ENCODE measurements at regions not wholly inside any gene's neighbourhood (a gene's known extent, or its start where the extent isn't known, plus 50 kb on each side); places are given as distances from the start of the nearest gene placed in this dataset.

GRCh38 chr20:22232473-22232872, 351.9 kb downstream of the FOXA2 start:
- Histone ChIP-seq H3K36me3 (ENCODE audit: control insufficient read depth in 1 of 2, insufficient read depth in 2 of 2, low read length in 2 of 2) (no peaks in the 10 kb centered on the region), H3K4me3 (ENCODE audit: low read depth in 1 of 2, low read length in 2 of 2) (no peak overlapping the region), H3K9me3 (ENCODE audit: control insufficient read depth in 1 of 2, low read length in 2 of 2) (no peaks in the 10 kb centered on the region), H3K4me1 (ENCODE audit: control insufficient read depth in 1 of 2, insufficient read depth in 2 of 2, low read length in 2 of 2) (no peaks in the 10 kb centered on the region), H3K27ac (ENCODE audit: low read length) (no peak overlapping the region), H3K27me3 (ENCODE audit: low read depth, low read length) (no peaks in the 10 kb centered on the region)

DNA sequence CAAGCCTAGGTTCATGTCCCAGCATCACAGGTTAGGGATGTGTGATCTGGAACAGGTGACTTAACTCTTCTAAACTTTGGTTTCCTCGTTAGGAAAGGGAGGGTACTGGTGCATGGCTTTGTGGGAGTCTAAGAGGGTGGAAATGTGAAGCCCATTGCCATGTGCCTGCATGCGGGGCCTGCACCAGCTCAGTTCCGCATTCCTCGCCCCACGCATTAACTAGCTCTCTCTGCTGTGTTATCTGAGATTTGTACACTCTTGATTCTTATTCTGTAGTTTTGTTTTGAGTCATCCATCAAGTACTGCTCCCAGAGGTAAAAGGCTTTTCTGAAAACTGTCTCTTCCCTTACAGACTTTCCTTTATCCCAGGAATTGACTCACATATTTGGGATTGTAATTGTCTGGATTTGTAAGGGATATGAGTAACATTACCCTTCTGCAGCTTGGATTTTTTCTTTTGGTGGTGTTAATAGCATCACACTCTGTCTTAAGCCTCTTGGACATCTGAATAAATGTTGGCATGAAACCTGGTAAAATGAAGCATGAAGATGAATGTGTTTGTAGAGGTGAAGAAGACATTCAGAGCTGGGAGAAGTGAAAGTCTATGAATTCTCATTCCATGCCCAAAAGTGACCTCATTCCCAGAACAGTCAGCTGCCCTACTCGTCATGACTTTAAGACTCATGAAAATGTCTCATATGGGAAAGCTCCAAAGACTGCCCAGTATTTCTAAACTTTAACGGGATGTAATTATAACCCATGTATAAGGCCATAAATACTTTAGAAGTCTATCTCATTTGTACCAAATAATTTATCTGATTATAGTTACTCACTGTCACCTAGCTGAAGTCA, 357.3 kb downstream of the FOXA2 start:
- Histone ChIP-seq H3K27me3 (ENCODE audit: low read depth, low read length) (no peaks in the 10 kb centered on the region), H3K36me3 (ENCODE audit: control insufficient read depth in 1 of 2, insufficient read depth in 2 of 2, low read length in 2 of 2) (no peaks in the 10 kb centered on the region), H3K9me3 (ENCODE audit: control insufficient read depth in 1 of 2, low read length in 2 of 2) (no peaks in the 10 kb centered on the region), H3K27ac (ENCODE audit: low read length) (no peak overlapping the region), H3K4me3 (ENCODE audit: low read depth in 1 of 2, low read length in 2 of 2) (no peak overlapping the region), H3K4me1 (ENCODE audit: control insufficient read depth in 1 of 2, insufficient read depth in 2 of 2, low read length in 2 of 2) (no peaks in the 10 kb centered on the region)

GRCh38 chr20:22223236-22223635, 361.1 kb downstream of the FOXA2 start:
- Histone ChIP-seq H3K4me3 (ENCODE audit: low read depth in 1 of 2, low read length in 2 of 2) (no peak overlapping the region), H3K4me1 (ENCODE audit: control insufficient read depth in 1 of 2, insufficient read depth in 2 of 2, low read length in 2 of 2) (no peaks in the 10 kb centered on the region), H3K36me3 (ENCODE audit: control insufficient read depth in 1 of 2, insufficient read depth in 2 of 2, low read length in 2 of 2) (no peaks in the 10 kb centered on the region), H3K27ac (ENCODE audit: low read length) (no peak overlapping the region), H3K9me3 (ENCODE audit: control insufficient read depth in 1 of 2, low read length in 2 of 2) (no peaks in the 10 kb centered on the region), H3K27me3 (ENCODE audit: low read depth, low read length) (no peaks in the 10 kb centered on the region)

DNA sequence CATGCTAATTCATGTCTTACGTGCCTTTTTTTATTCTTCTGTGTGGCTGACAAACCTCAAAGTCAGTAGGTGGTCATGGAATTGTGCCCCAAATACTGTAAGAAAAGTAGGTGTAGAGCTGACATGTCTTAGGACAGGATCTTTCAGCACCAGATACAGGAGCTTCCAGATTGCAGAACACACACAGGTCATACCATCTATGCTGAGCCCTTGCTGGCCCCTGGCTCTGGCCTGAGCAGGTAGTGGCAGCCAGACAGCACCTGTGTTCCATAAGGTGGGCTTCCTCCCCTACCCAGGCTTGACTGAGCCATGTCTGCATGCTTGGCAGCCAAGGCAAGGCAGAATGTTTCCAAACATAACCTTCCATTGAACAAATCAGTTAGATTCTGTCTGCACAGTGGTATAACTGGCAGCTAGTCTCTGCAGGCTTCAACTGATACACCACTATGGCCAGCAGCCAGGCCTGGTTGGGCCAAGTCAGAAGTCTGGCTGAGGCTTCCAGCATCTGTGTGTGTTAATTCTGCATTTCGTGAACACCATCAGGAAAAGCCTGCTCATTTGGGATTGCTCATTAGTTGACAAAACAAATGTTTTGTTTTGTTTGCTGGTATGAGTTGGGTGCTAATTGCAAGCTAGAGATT, 366.5 kb downstream of the FOXA2 start:
- no peaks in the 10 kb centered on the region for H3K4me1 ChIP-seq (ENCODE audit: control insufficient read depth in 1 of 2, insufficient read depth in 2 of 2, low read length in 2 of 2)
- H3K9me3 ChIP-seq (ENCODE audit: control insufficient read depth in 1 of 2, low read length in 2 of 2), result no peaks in the 10 kb centered on the region
- H3K27ac ChIP-seq (ENCODE audit: low read length), result no peak overlapping the region
- H3K4me3 ChIP-seq (ENCODE audit: low read depth in 1 of 2, low read length in 2 of 2), result no peak overlapping the region
- no peaks in the 10 kb centered on the region for H3K36me3 ChIP-seq (ENCODE audit: control insufficient read depth in 1 of 2, insufficient read depth in 2 of 2, low read length in 2 of 2)
- no peaks in the 10 kb centered on the region for H3K27me3 ChIP-seq (ENCODE audit: low read depth, low read length)

DNA sequence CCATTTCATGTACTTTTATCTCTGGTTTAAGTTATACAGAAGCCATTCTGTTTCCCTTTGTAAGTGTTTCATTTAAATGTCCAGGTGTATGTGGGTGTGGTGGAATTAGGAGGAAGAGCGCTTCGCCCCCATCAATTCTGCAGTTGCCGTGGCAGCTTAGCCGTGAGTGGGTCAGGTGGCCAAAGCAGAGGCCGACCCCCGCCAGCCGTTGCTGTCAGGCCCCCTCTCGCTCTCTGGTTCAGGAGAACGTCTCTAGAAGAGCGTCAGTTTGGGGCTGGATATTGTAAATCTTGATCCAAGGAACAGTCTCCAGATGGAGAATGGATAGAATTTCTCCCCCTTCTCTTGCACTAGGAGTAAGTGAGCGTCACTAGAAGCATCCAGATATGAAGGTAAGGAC, 367.4 kb downstream of the FOXA2 start:
- Histone ChIP-seq H3K27ac (ENCODE audit: low read length) (no peak overlapping the region), H3K4me1 (ENCODE audit: control insufficient read depth in 1 of 2, insufficient read depth in 2 of 2, low read length in 2 of 2) (no peaks in the 10 kb centered on the region), H3K36me3 (ENCODE audit: control insufficient read depth in 1 of 2, insufficient read depth in 2 of 2, low read length in 2 of 2) (no peaks in the 10 kb centered on the region), H3K27me3 (ENCODE audit: low read depth, low read length) (no peaks in the 10 kb centered on the region), H3K4me3 (ENCODE audit: low read depth in 1 of 2, low read length in 2 of 2) (no peak overlapping the region), H3K9me3 (ENCODE audit: control insufficient read depth in 1 of 2, low read length in 2 of 2) (no peaks in the 10 kb centered on the region)

- Histone ChIP-seq H3K9me3 (ENCODE audit: control insufficient read depth in 1 of 2, low read length in 2 of 2) (no peaks in the 10 kb centered on the region), H3K4me3 (ENCODE audit: low read depth in 1 of 2, low read length in 2 of 2) (no peak overlapping the region), H3K27ac (ENCODE audit: low read length) (no peak overlapping the region), H3K27me3 (ENCODE audit: low read depth, low read length) (no peaks in the 10 kb centered on the region), H3K4me1 (ENCODE audit: control insufficient read depth in 1 of 2, insufficient read depth in 2 of 2, low read length in 2 of 2) (no peaks in the 10 kb centered on the region), H3K36me3 (ENCODE audit: control insufficient read depth in 1 of 2, insufficient read depth in 2 of 2, low read length in 2 of 2) (no peaks in the 10 kb centered on the region)
These were observed 370.1 kb downstream of the FOXA2 start for GRCh38 chr20:22214296-22214695.

DNA sequence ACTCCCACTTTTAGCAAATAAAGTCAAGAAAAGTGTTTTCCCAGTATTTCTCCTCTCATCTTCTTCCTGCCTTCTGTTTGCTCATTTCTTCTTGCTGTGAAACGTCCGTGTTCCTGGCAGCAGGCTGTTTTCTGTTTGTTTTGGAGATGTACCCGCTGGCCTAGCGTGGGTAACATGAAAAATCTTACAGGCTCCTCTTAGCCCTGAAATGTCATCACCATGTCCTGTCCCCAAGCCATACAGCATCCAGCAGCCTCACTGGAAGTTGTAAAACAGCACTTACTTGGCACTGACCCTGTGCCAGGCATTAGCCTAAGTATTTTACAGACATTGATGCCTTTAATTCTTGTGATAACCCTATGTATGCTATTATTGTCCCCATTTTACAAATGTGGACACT, 371.1 kb downstream of the FOXA2 start:
- H3K36me3 ChIP-seq (ENCODE audit: control insufficient read depth in 1 of 2, insufficient read depth in 2 of 2, low read length in 2 of 2), result no peaks in the 10 kb centered on the region
- no peaks in the 10 kb centered on the region for H3K27me3 ChIP-seq (ENCODE audit: low read depth, low read length)
- H3K4me1 ChIP-seq (ENCODE audit: control insufficient read depth in 1 of 2, insufficient read depth in 2 of 2, low read length in 2 of 2), result no peaks in the 10 kb centered on the region
- no peaks in the 10 kb centered on the region for H3K9me3 ChIP-seq (ENCODE audit: control insufficient read depth in 1 of 2, low read length in 2 of 2)
- no peak overlapping the region for H3K27ac ChIP-seq (ENCODE audit: low read length)
- no peak overlapping the region for H3K4me3 ChIP-seq (ENCODE audit: low read depth in 1 of 2, low read length in 2 of 2)

DNA sequence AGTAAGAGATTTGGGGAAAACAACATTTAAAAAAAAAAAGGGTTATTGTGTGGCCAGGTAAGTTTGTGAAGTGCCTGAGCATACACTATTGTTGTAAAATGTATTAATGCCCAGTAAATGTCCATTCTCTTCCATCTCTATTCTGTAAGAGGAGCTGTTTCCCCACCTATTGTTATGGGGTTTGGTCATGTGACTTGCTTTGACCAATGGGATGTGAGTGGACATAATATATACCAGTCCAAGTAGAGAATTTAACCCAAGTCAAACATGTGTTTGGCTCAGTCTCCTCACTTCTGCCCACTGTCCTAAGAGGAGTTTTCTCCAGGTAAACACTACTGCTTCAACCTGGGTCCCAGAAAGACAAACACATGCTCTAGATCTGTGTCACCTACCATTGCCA, 377.1 kb downstream of the FOXA2 start:
- H3K36me3 ChIP-seq (ENCODE audit: control insufficient read depth in 1 of 2, insufficient read depth in 2 of 2, low read length in 2 of 2), result no peaks in the 10 kb centered on the region

DNA sequence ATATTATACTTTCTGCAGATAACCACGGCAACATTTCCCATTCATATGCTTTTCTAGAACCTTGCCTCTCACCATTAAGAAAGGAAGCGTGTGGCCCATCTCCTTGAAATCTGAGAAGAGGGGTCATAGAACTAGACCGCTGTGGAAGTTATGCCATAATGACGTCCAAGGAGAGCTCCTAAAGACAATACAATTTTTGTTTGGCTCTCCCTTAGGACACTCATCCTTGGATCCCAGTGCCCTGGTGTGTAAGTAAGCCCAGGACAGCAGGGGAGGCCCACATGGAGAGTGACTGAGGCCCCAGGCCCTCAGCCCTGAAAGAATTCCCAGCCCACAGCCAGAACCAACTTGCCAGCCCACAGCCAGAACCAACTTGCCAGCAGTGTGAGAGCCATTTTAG, 379.6 kb downstream of the FOXA2 start:
- Histone ChIP-seq H3K4me1 (ENCODE audit: control insufficient read depth in 1 of 2, insufficient read depth in 2 of 2, low read length in 2 of 2) (no peaks in the 10 kb centered on the region), H3K36me3 (ENCODE audit: control insufficient read depth in 1 of 2, insufficient read depth in 2 of 2, low read length in 2 of 2) (no peaks in the 10 kb centered on the region), H3K27me3 (ENCODE audit: low read depth, low read length) (no peaks in the 10 kb centered on the region)

More for the DNA sequence above, 377.1 kb downstream of the FOXA2 start:
- Histone ChIP-seq H3K27ac (ENCODE audit: low read length) (no peak overlapping the region), H3K4me3 (ENCODE audit: low read depth in 1 of 2, low read length in 2 of 2) (no peak overlapping the region), H3K4me1 (ENCODE audit: control insufficient read depth in 1 of 2, insufficient read depth in 2 of 2, low read length in 2 of 2) (no peaks in the 10 kb centered on the region), H3K27me3 (ENCODE audit: low read depth, low read length) (no peaks in the 10 kb centered on the region), H3K9me3 (ENCODE audit: control insufficient read depth in 1 of 2, low read length in 2 of 2) (peaks cover 0 to 15% of the 10 kb centered on the region in 2 donors)

DNA sequence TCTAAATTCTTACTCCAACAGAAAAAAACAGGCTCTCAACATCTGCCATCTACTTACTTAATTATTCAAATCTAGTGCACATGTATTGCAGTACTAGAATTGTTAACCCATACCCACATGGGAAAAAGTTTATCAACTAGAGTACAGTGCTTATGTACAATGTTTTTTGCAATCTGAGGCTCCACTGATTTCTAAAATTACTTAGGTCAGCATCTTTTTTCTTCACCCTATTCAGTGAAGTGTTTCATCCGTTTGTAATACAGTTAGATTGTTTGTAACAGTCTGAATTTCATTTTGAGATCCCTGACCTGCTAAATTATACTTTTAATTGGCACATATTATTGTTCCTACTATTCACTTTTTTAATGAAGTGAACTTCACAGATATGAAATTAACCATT, 402.2 kb downstream of the FOXA2 start:
- no peaks in the 10 kb centered on the region for H3K27me3 ChIP-seq (ENCODE audit: low read depth, low read length)
- no peak overlapping the region for H3K4me3 ChIP-seq (ENCODE audit: low read depth in 1 of 2, low read length in 2 of 2)
- H3K4me1 ChIP-seq (ENCODE audit: control insufficient read depth in 1 of 2, insufficient read depth in 2 of 2, low read length in 2 of 2), result no peaks in the 10 kb centered on the region
- no peaks in the 10 kb centered on the region for H3K9me3 ChIP-seq (ENCODE audit: control insufficient read depth in 1 of 2, low read length in 2 of 2)
- H3K27ac ChIP-seq (ENCODE audit: low read length), result no peak overlapping the region
- H3K36me3 ChIP-seq (ENCODE audit: control insufficient read depth in 1 of 2, insufficient read depth in 2 of 2, low read length in 2 of 2), result no peaks in the 10 kb centered on the region

More for the DNA sequence above, 379.6 kb downstream of the FOXA2 start:
- H3K4me3 ChIP-seq (ENCODE audit: low read depth in 1 of 2, low read length in 2 of 2), result no peak overlapping the region
- no peak overlapping the region for H3K27ac ChIP-seq (ENCODE audit: low read length)
- H3K9me3 ChIP-seq (ENCODE audit: control insufficient read depth in 1 of 2, low read length in 2 of 2), result peaks cover 0 to 15% of the 10 kb centered on the region in 2 donors

DNA sequence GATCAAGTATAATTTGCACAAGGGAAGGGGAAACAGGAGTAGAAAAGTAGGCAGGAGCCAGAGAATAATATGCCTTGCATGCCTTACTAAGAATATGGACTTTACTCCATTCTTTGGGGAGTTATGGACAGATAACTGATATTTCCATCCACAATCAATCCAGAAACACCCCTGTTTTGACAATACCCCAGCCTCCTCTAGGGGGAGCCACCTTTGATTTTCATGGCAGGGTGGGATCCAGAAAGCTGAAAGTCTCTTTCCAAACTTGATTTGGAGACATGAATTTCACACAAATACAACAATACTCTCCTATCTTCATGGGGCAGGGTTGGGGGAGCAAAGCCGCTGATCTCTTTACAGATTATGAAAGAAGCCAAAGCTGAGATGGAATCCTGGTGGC, 404.1 kb downstream of the FOXA2 start:
- H3K27me3 ChIP-seq (ENCODE audit: low read depth, low read length), result no peaks in the 10 kb centered on the region
- no peaks in the 10 kb centered on the region for H3K36me3 ChIP-seq (ENCODE audit: control insufficient read depth in 1 of 2, insufficient read depth in 2 of 2, low read length in 2 of 2)
- no peaks in the 10 kb centered on the region for H3K4me1 ChIP-seq (ENCODE audit: control insufficient read depth in 1 of 2, insufficient read depth in 2 of 2, low read length in 2 of 2)
- H3K27ac ChIP-seq (ENCODE audit: low read length), result no peak overlapping the region
- no peak overlapping the region for H3K4me3 ChIP-seq (ENCODE audit: low read depth in 1 of 2, low read length in 2 of 2)
- peaks cover 0 to 3% of the 10 kb centered on the region in 2 donors for H3K9me3 ChIP-seq (ENCODE audit: control insufficient read depth in 1 of 2, low read length in 2 of 2)
